K562 (cell line): ENCODE measurements at regions not wholly inside any gene's neighbourhood (a gene's known extent, or its start where the extent isn't known, plus 50 kb on each side); places are given as distances from the start of the nearest gene placed in this dataset.

ENCODE experiments used
- CHD1 ChIP-seq: fragments of 200-600 bp; sonication (generic); IDR thresholded peaks from one replicate; pipeline ENCODE4 v1.6.1; 2012; ENCODE audit warnings: mild to moderate bottlenecking, moderate library complexity, low read length, inconsistent platforms
- HDAC2 ChIP-seq: fragments of 450-650 bp; IDR thresholded peaks from 2 replicates; pipeline ENCODE4 v1.6.1; 2016; ENCODE audit warnings: mild to moderate bottlenecking
- NRF1 ChIP-seq, 2 experiments: fragments of 450-650 bp; IDR thresholded peaks in 1 of 2; conservative IDR thresholded peaks in 1 of 2; 2 replicates each; pipeline ENCODE4 v1.6.1; 2014; ENCODE audit warnings: mild to moderate bottlenecking in 2 of 2
- TGIF2 ChIP-seq: sonication (generic); formaldehyde crosslinking; IDR thresholded peaks from 2 replicates; pipeline ENCODE4 v1.8.1; 2022; ENCODE audit warnings: mild to moderate bottlenecking, missing genetic modification reagents, moderate library complexity
- ZEB2 ChIP-seq: fragments of 450-650 bp; IDR thresholded peaks from 2 replicates; pipeline ENCODE4 v1.6.1; 2016
- TF ChIP-seq, protein P1 (sequence below): sonication (generic); formaldehyde crosslinking; IDR thresholded peaks from 2 replicates; pipeline ENCODE4 v1.5.0; 2020; ENCODE audit warnings: missing genetic modification reagents
- TF ChIP-seq, protein P2 (sequence below): fragments of 450-650 bp; formaldehyde crosslinking; IDR thresholded peaks from 2 replicates; pipeline ENCODE4 v1.4.0; 2022; ENCODE audit warnings: missing genetic modification characterization

DNA sequence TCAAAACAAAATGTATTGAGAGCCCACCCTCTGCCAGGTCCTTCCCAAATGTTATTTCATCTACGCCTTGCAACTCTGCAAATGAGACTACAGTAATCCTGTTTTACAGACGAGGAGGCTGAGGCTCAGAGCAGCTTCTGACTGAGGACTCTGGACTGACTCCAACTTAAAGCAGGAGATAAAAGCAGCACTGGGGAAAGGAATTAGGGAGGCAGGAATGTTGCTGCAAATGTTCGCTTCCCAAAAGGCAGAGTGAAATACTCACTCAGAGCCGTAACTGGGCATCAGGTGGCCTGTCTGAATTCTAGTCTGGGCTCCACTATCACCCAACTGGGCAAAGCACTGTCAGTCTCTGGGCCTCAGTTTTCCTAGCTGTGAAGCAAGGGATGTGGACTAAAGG lies 94.7 kb upstream of the SRD5A3 start:
- TF ChIP-seq NRF1 (conservative IDR thresholded peaks at IDR 0.05 in 1 of 2, IDR thresholded peaks at IDR 0.05 in 1 of 2), result no peak
- TF ChIP-seq, protein P1, sequence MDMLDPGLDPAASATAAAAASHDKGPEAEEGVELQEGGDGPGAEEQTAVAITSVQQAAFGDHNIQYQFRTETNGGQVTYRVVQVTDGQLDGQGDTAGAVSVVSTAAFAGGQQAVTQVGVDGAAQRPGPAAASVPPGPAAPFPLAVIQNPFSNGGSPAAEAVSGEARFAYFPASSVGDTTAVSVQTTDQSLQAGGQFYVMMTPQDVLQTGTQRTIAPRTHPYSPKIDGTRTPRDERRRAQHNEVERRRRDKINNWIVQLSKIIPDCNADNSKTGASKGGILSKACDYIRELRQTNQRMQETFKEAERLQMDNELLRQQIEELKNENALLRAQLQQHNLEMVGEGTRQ (CRISPR knock-in tag), result no peak
- no peak for TF ChIP-seq HDAC2
- no peak for TF ChIP-seq TGIF2 (CRISPR knock-in tag)
- TF ChIP-seq ZEB2, result no peak
- TF ChIP-seq CHD1, result no peak
- TF ChIP-seq, protein P2, sequence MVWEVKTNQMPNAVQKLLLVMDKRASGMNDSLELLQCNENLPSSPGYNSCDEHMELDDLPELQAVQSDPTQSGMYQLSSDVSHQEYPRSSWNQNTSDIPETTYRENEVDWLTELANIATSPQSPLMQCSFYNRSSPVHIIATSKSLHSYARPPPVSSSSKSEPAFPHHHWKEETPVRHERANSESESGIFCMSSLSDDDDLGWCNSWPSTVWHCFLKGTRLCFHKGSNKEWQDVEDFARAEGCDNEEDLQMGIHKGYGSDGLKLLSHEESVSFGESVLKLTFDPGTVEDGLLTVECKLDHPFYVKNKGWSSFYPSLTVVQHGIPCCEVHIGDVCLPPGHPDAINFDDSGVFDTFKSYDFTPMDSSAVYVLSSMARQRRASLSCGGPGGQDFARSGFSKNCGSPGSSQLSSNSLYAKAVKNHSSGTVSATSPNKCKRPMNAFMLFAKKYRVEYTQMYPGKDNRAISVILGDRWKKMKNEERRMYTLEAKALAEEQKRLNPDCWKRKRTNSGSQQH (CRISPR knock-in tag), result no peak
